OCI-LY3 (cell line): ENCODE measurements at regions not wholly inside any gene's neighbourhood (a gene's known extent, or its start where the extent isn't known, plus 50 kb on each side); places are given as distances from the start of the nearest gene placed in this dataset.
A peak's percentile ranks its signal among the peaks of the same experiment; 100 is the strongest.

Experiments
- H2AFZ ChIP-seq: fragments of 200-600, 300-600 bp; shearing (Covaris generic); 2 replicates; pipeline ENCODE4 v1.6.0; 2014; ENCODE audit warnings: antibody characterized with exemption, low read depth, low read length
- H3K27ac ChIP-seq: fragments of 200-600, 300-600 bp; sonication (generic); 2 replicates; pipeline ENCODE4 v1.5.1; 2014; ENCODE audit warnings: mild to moderate bottlenecking, low read length, moderate library complexity, mixed read lengths
- H3K27me3 ChIP-seq: fragments of 200-600, 300-600 bp; sonication (generic); 2 replicates; pipeline ENCODE4 v1.6.1; 2014; ENCODE audit warnings: low read depth, low read length, mixed read lengths
- H3K36me3 ChIP-seq: fragments of 200-600, 300-600 bp; sonication (generic); replicated peaks from 2 replicates; pipeline ENCODE3; 2014; ENCODE audit warnings: low read depth, low read length, mixed read lengths
- H3K4me1 ChIP-seq: fragments of 300-600, 200-600 bp; sonication (generic); 2 replicates; pipeline ENCODE4 v1.6.1; 2014; ENCODE audit warnings: low read length, mixed read lengths
- H3K4me2 ChIP-seq: fragments of 200-600, 300-600 bp; sonication (generic); 2 replicates; pipeline ENCODE4 v1.6.1; 2014; ENCODE audit warnings: low read length, mixed read lengths
- H3K4me3 ChIP-seq: fragments of 300-600, 200-600 bp; sonication (generic); 2 replicates; pipeline ENCODE4 v1.5.1; 2014; ENCODE audit warnings: antibody characterized with exemption, mild to moderate bottlenecking, low read length, moderate library complexity
- H3K79me2 ChIP-seq: fragments of 300-600, 200-600 bp; shearing (Covaris generic); 2 replicates; pipeline ENCODE4 v1.6.1; 2014; ENCODE audit warnings: mild to moderate bottlenecking, low read length, mixed read lengths
- H3K9ac ChIP-seq: fragments of 300-600, 200-600 bp; shearing (Covaris generic); 2 replicates; pipeline ENCODE4 v1.6.0; 2014; ENCODE audit warnings: mild to moderate bottlenecking, low read length, moderate library complexity
- H3K9me3 ChIP-seq: fragments of 200-600, 300-600 bp; shearing (Covaris generic); 2 replicates; pipeline ENCODE4 v1.6.1; 2014; ENCODE audit warnings: low read length, mixed read lengths; ENCODE audit not compliant: insufficient read depth
- H4K20me1 ChIP-seq: fragments of 200-600, 300-600 bp; sonication (generic); 2 replicates; pipeline ENCODE4 v1.6.1; 2016; ENCODE audit warnings: low read length, mixed read lengths; ENCODE audit not compliant: insufficient read depth
- EZH2phosphoT487 ChIP-seq: fragments of 200-600 bp; shearing (Covaris generic); IDR thresholded peaks from 2 replicates; pipeline ENCODE4 v1.6.1; 2018; ENCODE audit warnings: antibody characterized with exemption, mixed run types, low read depth
- TF ChIP-seq, protein P1 (sequence below): fragments of 200-600, 300-600 bp; sonication (generic); IDR thresholded peaks from 2 replicates; pipeline ENCODE4 v1.5.1; 2014; ENCODE audit warnings: antibody characterized with exemption, low read length, low read depth

- H3K27ac ChIP-seq: peak overlapping the region; percentile 82
- H3K4me3 ChIP-seq: peak overlapping the region; percentile 61
- H3K9ac ChIP-seq: peak overlapping the region; percentile 52
- TF ChIP-seq EZH2phosphoT487: no peak
- TF ChIP-seq, protein P1, sequence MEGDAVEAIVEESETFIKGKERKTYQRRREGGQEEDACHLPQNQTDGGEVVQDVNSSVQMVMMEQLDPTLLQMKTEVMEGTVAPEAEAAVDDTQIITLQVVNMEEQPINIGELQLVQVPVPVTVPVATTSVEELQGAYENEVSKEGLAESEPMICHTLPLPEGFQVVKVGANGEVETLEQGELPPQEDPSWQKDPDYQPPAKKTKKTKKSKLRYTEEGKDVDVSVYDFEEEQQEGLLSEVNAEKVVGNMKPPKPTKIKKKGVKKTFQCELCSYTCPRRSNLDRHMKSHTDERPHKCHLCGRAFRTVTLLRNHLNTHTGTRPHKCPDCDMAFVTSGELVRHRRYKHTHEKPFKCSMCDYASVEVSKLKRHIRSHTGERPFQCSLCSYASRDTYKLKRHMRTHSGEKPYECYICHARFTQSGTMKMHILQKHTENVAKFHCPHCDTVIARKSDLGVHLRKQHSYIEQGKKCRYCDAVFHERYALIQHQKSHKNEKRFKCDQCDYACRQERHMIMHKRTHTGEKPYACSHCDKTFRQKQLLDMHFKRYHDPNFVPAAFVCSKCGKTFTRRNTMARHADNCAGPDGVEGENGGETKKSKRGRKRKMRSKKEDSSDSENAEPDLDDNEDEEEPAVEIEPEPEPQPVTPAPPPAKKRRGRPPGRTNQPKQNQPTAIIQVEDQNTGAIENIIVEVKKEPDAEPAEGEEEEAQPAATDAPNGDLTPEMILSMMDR: no peak
- peak overlapping the region; percentile 71 for H3K4me2 ChIP-seq
- H3K79me2 ChIP-seq: no peaks in the 10 kb centered on the region
- no peaks in the 10 kb centered on the region for H4K20me1 ChIP-seq
- peaks cover 15% of the 10 kb centered on the region for H3K9me3 ChIP-seq
- H3K4me1 ChIP-seq: peaks cover 29% of the 10 kb centered on the region
- peaks cover 5% of the 10 kb centered on the region for H3K36me3 ChIP-seq
- H3K27me3 ChIP-seq: peaks cover 22% of the 10 kb centered on the region; the same call in 1 of the 2 replicates
- peak overlapping the region; percentile 68 for H2AFZ ChIP-seq
Observed at GRCh38 chr14:55819610-55820304, 239.8 kb downstream of the KTN1 start.

DNA sequence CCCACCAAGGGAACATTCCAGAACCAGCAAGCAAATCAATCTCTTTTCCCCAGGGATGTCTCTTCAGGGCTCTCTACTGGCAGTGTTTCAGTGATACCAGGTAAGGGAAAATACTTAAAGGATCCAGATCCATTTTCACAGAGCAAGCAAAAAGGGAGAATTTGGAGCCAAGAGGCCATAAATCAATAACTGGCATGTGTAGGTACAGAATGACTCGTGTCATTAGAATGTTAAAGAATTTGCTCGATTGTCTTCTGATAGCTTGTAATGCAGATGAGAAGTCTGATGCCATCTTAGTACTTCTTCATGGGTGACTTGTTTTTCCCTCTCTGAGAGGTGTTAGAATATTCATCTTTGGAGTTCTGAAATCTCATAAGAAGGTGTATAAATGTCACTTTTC lies 242.9 kb downstream of the KTN1 start:
- Histone ChIP-seq H3K27ac (no peak overlapping the region), H3K9ac (no peak overlapping the region), H3K27me3 (peaks cover 22% of the 10 kb centered on the region; the same call in 1 of the 2 replicates), H3K36me3 (peaks cover 5% of the 10 kb centered on the region), H3K4me2 (no peak overlapping the region), H4K20me1 (no peaks in the 10 kb centered on the region), H3K4me3 (no peak overlapping the region), H3K79me2 (no peaks in the 10 kb centered on the region), H2AFZ (no peak overlapping the region), H3K4me1 (peaks cover 23% of the 10 kb centered on the region), H3K9me3 (peaks cover 15% of the 10 kb centered on the region)
- TF ChIP-seq EZH2phosphoT487: no peak
- TF ChIP-seq, protein P1: no peak

DNA sequence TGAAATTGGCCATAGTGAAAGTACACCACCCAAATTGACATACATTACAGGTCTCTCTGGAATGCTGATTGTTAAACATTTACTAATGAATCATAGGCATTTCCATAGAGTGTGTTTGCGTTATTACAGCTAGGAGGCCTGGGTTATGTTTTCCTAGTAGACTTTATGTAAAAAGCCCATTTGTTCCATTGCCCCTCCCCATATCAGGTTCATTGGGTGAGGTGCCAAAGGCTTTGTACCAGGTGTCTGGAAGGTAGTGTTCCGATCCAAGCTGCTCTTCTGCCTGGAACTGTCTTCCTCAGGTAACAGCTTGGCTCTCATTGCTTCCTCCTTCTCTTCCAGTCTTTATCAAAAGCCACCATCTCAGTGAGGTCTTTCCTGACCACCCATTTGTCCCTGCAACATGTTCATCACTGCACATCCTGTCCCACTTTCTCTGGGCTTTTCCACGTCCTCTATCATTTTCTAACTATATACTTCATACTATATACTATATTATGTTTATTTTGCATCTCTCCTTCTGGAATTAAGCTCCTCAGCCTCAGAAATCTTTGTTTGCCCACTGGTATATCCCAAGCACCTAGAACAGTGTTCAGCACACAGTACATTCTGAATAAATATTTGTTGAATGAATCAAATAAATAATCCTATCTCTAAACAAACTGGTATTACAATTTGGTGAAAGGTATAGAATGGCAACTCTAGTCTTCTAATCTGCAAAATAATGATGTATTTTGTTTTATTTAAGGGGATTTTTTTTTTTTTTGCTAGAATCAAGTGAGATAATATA lies 252.3 kb downstream of the KTN1 start:
- no peak overlapping the region for H2AFZ ChIP-seq
- TF ChIP-seq, protein P1: no peak
- no peak for TF ChIP-seq EZH2phosphoT487
- no peaks in the 10 kb centered on the region for H3K36me3 ChIP-seq
- H3K27me3 ChIP-seq: peaks cover 11% of the 10 kb centered on the region; the same call in 1 of the 2 replicates
- no peaks in the 10 kb centered on the region for H3K79me2 ChIP-seq
- no peak overlapping the region for H3K27ac ChIP-seq
- no peak overlapping the region for H3K4me2 ChIP-seq
- H3K4me3 ChIP-seq: no peak overlapping the region
- H3K9ac ChIP-seq: no peak overlapping the region
- H3K4me1 ChIP-seq: no peaks in the 10 kb centered on the region
- no peaks in the 10 kb centered on the region for H4K20me1 ChIP-seq
- no peaks in the 10 kb centered on the region for H3K9me3 ChIP-seq

- Histone ChIP-seq H3K4me1 (no peaks in the 10 kb centered on the region), H3K27me3 (peaks cover 16% of the 10 kb centered on the region)
Observed at GRCh38 chr14:55832974-55833373, 253.0 kb downstream of the KTN1 start.

More at GRCh38 chr14:55832974-55833373, 253.0 kb downstream of the KTN1 start:
- no peak overlapping the region for H3K4me2 ChIP-seq
- no peak overlapping the region for H3K9ac ChIP-seq
- H3K36me3 ChIP-seq: no peaks in the 10 kb centered on the region
- H3K79me2 ChIP-seq: no peaks in the 10 kb centered on the region
- no peaks in the 10 kb centered on the region for H4K20me1 ChIP-seq
- H2AFZ ChIP-seq: no peak overlapping the region
- no peaks in the 10 kb centered on the region for H3K9me3 ChIP-seq
- no peak overlapping the region for H3K27ac ChIP-seq
- no peak overlapping the region for H3K4me3 ChIP-seq
- TF ChIP-seq EZH2phosphoT487: no peak
- TF ChIP-seq, protein P1: no peak
